SK-N-SH treated with all-trans-retinoic acid at 6 μM for 48 hours (cell line): ENCODE measurements at regions not wholly inside any gene's neighbourhood (a gene's known extent, or its start where the extent isn't known, plus 50 kb on each side); places are given as distances from the start of the nearest gene placed in this dataset.

ENCODE experiments used
- ARNTL ChIP-seq: fragments of 450-650 bp; formaldehyde crosslinking; IDR thresholded peaks from 2 replicates; pipeline ENCODE4 v1.5.0; 2020; ENCODE audit warnings: low read depth, mild to moderate bottlenecking, moderate library complexity, borderline replicate concordance
- CREB5 ChIP-seq: fragments of 250-450 bp; sonication (Bioruptor Pico); IDR thresholded peaks from 2 replicates; pipeline ENCODE4 v1.5.1; 2020; ENCODE audit warnings: low read depth, mild to moderate bottlenecking, moderate library complexity
- CSRNP3 ChIP-seq: fragments of 250-450 bp; sonication (Bioruptor Pico); IDR thresholded peaks from 2 replicates; pipeline ENCODE4 v1.5.1; 2021; ENCODE audit warnings: mild to moderate bottlenecking, moderate library complexity
- ESRRG ChIP-seq: fragments of 250-450 bp; sonication (Bioruptor Pico); IDR thresholded peaks from 2 replicates; pipeline ENCODE4 v1.6.1; 2021; ENCODE audit warnings: mild to moderate bottlenecking
- ISL1 ChIP-seq: fragments of 250-450 bp; sonication (Bioruptor Pico); IDR thresholded peaks from 2 replicates; pipeline ENCODE4 v2.1.2; 2022; ENCODE audit warnings: mild to moderate bottlenecking, moderate library complexity
- PATZ1 ChIP-seq: fragments of 250-450 bp; sonication (Bioruptor Pico); IDR thresholded peaks from 2 replicates; pipeline ENCODE4 v1.8.0; 2020; ENCODE audit warnings: mild to moderate bottlenecking, moderate library complexity, borderline replicate concordance
- RARB ChIP-seq: fragments of 250-450 bp; sonication (Bioruptor Pico); IDR thresholded peaks from 2 replicates; pipeline ENCODE4 v1.8.0; 2021; ENCODE audit warnings: mild to moderate bottlenecking, moderate library complexity
- TCF4 ChIP-seq: fragments of 250-450 bp; sonication (Bioruptor Pico); IDR thresholded peaks from 2 replicates; pipeline ENCODE4 v1.8.0; 2021; ENCODE audit warnings: mild to moderate bottlenecking, moderate library complexity, borderline replicate concordance
- ZFP30 ChIP-seq: fragments of 450-650 bp; formaldehyde crosslinking; IDR thresholded peaks from 2 replicates; pipeline ENCODE4 v1.5.0; 2022; ENCODE audit warnings: mild to moderate bottlenecking, moderate library complexity
- ZNF70 ChIP-seq: fragments of 450-650 bp; formaldehyde crosslinking; IDR thresholded peaks from 2 replicates; pipeline ENCODE4 v1.5.0; 2020; ENCODE audit warnings: mild to moderate bottlenecking, moderate library complexity

- TF ChIP-seq ZNF70 (no peak), CREB5 (no peak), RARB (CRISPR knock-in tag) (no peak), ESRRG (CRISPR knock-in tag) (no peak), ZFP30 (CRISPR knock-in tag) (no peak), ISL1 (no peak), CSRNP3 (CRISPR knock-in tag) (no peak), ARNTL (CRISPR knock-in tag) (no peak), PATZ1 (no peak), TCF4 (CRISPR knock-in tag) (no peak)
Observed at GRCh38 chr9:82110881-82111280, 122.3 kb downstream of the SPATA31D1 start.
